ENCODE measurements at regions not wholly inside any gene's neighbourhood (a gene's known extent, or its start where the extent isn't known, plus 50 kb on each side); places are given as distances from the start of the nearest gene placed in this dataset.
"Not testable (repeated sequence)": the region's sequence is repeated elsewhere in the genome, so short reads cannot be mapped to it uniquely, and the experiment has no call there.

- not testable (repeated sequence) for DNase-seq (ENCODE audit: low read depth in 2 of 3, low spot score in 2 of 3)
Observed at GRCh38 chr1:228611707-228612106, 123.6 kb upstream of the RHOU start.

GRCh38 chr1:228622002-228622716 is 113.1 kb upstream of the RHOU start:
- not testable (repeated sequence) for DNase-seq (ENCODE audit: low read depth in 2 of 3, low spot score in 2 of 3)

- DNase-seq (ENCODE audit: low read depth in 2 of 3, low spot score in 2 of 3): not testable (repeated sequence)
Observed at GRCh38 chr1:228626481-228626880, 108.8 kb upstream of the RHOU start.

- DNase-seq (ENCODE audit: low read depth in 2 of 3, low spot score in 2 of 3): not testable (repeated sequence)
Observed at GRCh38 chr1:228632858-228633257, 102.4 kb upstream of the RHOU start.

GRCh38 chr1:228635304-228635703 is 100.0 kb upstream of the RHOU start:
- DNase-seq (ENCODE audit: low read depth in 2 of 3, low spot score in 2 of 3): peak in 1 of 3 donors; percentile 35

GRCh38 chr1:228637529-228637928 is 97.8 kb upstream of the RHOU start:
- not testable (repeated sequence) for DNase-seq (ENCODE audit: low read depth in 2 of 3, low spot score in 2 of 3)

- peak in 2 of 3 donors; percentile 48 to 56 for DNase-seq (ENCODE audit: low read depth in 2 of 3, low spot score in 2 of 3)
Observed at GRCh38 chr1:228646717-228647522, 88.4 kb upstream of the RHOU start.

- peak in 1 of 3 donors; percentile 8 for DNase-seq (ENCODE audit: low read depth in 2 of 3, low spot score in 2 of 3)
Observed at GRCh38 chr1:228647523-228648444, 87.5 kb upstream of the RHOU start.

- no peak for DNase-seq (ENCODE audit: low read depth in 2 of 3, low spot score in 2 of 3)
Observed at GRCh38 chr1:228648647-228649383, 86.5 kb upstream of the RHOU start.

- DNase-seq (ENCODE audit: low read depth in 2 of 3, low spot score in 2 of 3): peak in 2 of 3 donors; percentile 19 to 32
Observed at GRCh38 chr1:228650141-228650540, 85.1 kb upstream of the RHOU start.

GRCh38 chr1:228650946-228651345 is 84.3 kb upstream of the RHOU start:
- DNase-seq (ENCODE audit: low read depth in 2 of 3, low spot score in 2 of 3): no peak

- DNase-seq (ENCODE audit: low read depth in 2 of 3, low spot score in 2 of 3): no peak
Observed at GRCh38 chr1:228652116-228652515, 83.2 kb upstream of the RHOU start.

GRCh38 chr1:228653057-228653456 is 82.2 kb upstream of the RHOU start:
- DNase-seq (ENCODE audit: low read depth in 2 of 3, low spot score in 2 of 3): not testable (repeated sequence)

- no peak for DNase-seq (ENCODE audit: low read depth in 2 of 3, low spot score in 2 of 3)
Observed at GRCh38 chr1:228653748-228654147, 81.5 kb upstream of the RHOU start.

- DNase-seq (ENCODE audit: low read depth in 2 of 3, low spot score in 2 of 3): no peak
Observed at GRCh38 chr1:228655796-228656394, 79.4 kb upstream of the RHOU start.

GRCh38 chr1:228662007-228662689 is 73.1 kb upstream of the RHOU start:
- DNase-seq (ENCODE audit: low read depth in 2 of 3, low spot score in 2 of 3): not testable (repeated sequence)

GRCh38 chr1:228664399-228664914 is 70.8 kb upstream of the RHOU start:
- peak; percentile 65 to 85 (median 65) for DNase-seq (ENCODE audit: low read depth in 2 of 3, low spot score in 2 of 3)

GRCh38 chr1:228666686-228667623 is 68.3 kb upstream of the RHOU start:
- no peak for DNase-seq (ENCODE audit: low read depth in 2 of 3, low spot score in 2 of 3)

Data from hematopoietic multipotent progenitor cell (in vitro differentiated cells).